ENCODE measurements at regions not wholly inside any gene's neighbourhood (a gene's known extent, or its start where the extent isn't known, plus 50 kb on each side); places are given as distances from the start of the nearest gene placed in this dataset.
"Not testable (repeated sequence)": the region's sequence is repeated elsewhere in the genome, so short reads cannot be mapped to it uniquely, and the experiment has no call there.

DNA sequence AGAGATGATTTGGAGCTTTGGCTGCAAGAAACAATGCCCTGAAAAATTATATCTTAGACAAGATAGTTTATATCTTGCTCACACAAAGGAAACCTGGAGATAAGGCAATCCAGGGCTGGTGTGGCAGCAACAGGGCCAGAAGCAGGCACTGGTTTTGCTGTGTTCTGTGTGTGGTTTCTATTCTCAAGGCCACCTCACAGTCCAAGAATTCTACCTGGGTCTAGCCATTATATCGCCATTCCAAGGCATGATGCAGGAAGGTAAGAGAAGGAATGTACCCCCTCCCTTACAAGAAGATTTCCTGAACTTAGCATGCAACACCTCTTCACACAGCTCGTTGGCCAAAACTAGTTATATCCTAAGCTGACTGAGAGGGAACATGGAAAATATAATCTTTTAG is 74.5 kb upstream of the MEGF10 start:
- no peak overlapping the region for H3K4me3 ChIP-seq
- no peak for DNase-seq
- H3K27me3 ChIP-seq, result no peaks in the 10 kb centered on the region
- H3K36me3 ChIP-seq, result no peaks in the 10 kb centered on the region
- H3K4me1 ChIP-seq, result no peaks in the 10 kb centered on the region
- intact Hi-C loops (cut with DNase I; ENCODE audit: low total_unique reads), result no loop called here
- TF ChIP-seq, protein P1, sequence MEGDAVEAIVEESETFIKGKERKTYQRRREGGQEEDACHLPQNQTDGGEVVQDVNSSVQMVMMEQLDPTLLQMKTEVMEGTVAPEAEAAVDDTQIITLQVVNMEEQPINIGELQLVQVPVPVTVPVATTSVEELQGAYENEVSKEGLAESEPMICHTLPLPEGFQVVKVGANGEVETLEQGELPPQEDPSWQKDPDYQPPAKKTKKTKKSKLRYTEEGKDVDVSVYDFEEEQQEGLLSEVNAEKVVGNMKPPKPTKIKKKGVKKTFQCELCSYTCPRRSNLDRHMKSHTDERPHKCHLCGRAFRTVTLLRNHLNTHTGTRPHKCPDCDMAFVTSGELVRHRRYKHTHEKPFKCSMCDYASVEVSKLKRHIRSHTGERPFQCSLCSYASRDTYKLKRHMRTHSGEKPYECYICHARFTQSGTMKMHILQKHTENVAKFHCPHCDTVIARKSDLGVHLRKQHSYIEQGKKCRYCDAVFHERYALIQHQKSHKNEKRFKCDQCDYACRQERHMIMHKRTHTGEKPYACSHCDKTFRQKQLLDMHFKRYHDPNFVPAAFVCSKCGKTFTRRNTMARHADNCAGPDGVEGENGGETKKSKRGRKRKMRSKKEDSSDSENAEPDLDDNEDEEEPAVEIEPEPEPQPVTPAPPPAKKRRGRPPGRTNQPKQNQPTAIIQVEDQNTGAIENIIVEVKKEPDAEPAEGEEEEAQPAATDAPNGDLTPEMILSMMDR (IDR thresholded peaks at IDR 0.05), result no peak
- H3K9me3 ChIP-seq, result no peaks in the 10 kb centered on the region
- H3K27ac ChIP-seq, result no peak overlapping the region

DNA sequence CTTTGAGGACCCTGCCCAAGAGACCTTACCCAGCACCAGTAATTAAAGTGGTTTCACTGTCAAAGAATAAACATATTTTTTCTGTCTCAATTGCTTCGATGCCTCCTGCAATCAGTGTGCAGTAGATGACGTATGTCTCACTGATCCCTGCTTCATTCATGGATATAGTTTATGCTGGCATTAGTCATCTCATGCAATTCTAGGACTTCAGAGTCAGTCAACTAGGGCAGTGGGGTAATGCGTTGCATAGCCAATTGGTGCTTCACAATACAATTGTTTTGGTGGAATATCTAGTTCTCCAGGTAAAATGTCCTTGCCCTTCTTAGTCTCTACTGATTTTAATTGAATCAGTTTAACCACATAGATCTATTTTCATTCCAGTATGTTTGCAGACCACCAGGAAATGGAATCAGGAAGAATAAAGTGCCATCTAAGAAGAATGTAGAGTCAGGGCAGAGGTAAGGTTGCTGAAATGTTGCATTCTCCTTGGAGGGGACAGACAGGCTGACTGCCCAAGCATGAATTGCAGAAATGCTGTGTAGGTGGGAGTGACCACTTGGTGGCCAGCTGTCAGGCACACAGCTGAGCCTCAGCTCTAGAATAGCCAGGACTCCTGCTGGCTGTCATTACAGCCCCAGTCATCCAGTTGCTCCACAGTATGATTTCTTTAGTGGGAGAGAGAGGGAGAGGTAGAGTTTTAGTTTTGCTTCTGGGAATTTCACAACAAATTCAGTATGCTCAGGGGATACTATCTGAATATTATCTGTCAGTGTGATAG is 73.5 kb upstream of the MEGF10 start:
- TF ChIP-seq, protein P1 (IDR thresholded peaks at IDR 0.05), result no peak
- Histone ChIP-seq H3K4me1 (no peaks in the 10 kb centered on the region), H3K27ac (no peak overlapping the region), H3K9me3 (no peaks in the 10 kb centered on the region), H3K27me3 (no peaks in the 10 kb centered on the region), H3K4me3 (no peak overlapping the region), H3K36me3 (no peaks in the 10 kb centered on the region)
- DNase-seq, result no peak
- intact Hi-C loops (cut with DNase I; ENCODE audit: low total_unique reads), result no loop called here

DNA sequence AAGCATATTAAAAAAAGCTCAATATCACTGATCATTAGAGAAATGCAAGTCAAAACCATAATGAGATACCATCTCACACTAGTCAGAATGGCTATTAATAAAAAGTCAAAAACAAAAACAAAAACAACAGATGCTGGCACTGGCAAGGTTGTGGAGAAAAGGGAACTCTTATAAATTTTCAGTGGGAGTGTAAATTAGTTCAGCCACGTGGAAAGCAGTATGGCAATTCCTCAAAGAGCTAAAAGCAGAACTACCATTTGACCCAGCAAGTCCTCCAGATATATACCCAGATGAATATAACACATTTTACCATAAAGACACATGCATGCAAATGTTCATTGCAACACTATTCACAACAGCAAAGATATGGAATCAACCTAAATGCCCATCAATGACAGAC is 68.7 kb upstream of the MEGF10 start:
- DNase-seq; H3K9me3 ChIP-seq; H3K27me3 ChIP-seq; H3K4me3 ChIP-seq; H3K36me3 ChIP-seq; H3K27ac ChIP-seq; intact Hi-C loops (cut with DNase I; ENCODE audit: low total_unique reads); H3K4me1 ChIP-seq: not testable (repeated sequence)

DNA sequence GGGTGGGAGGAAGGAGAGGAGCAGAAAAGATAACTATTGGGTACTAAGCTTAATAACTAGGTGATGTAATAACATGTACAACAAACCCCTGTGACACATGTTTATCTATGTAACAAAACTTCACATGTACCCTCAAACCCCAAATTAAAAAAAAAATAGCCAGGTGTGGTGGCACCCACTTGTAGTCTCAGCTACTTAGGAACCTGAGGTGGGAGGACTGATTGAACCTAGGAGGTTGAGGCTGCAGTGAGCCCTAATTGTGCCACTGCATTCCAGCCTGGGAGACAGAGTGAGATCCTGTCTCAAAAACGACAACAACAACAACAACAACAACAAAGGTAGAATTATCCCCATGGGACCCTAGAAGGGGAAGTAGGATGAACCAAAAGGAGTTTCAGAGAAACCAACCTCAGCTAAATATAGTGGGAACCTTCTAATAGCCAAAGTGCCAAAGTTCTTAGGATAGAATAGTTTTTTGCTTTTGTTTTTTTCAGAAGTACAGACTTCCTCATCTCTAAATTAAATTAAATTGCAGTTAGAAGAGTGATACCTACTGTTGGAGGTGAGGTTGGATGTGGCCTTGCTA is 67.9 kb upstream of the MEGF10 start:
- intact Hi-C loops (cut with DNase I; ENCODE audit: low total_unique reads); H3K4me1 ChIP-seq; H3K4me3 ChIP-seq; H3K27me3 ChIP-seq; DNase-seq; H3K9me3 ChIP-seq; H3K27ac ChIP-seq; H3K36me3 ChIP-seq: not testable (repeated sequence)

DNA sequence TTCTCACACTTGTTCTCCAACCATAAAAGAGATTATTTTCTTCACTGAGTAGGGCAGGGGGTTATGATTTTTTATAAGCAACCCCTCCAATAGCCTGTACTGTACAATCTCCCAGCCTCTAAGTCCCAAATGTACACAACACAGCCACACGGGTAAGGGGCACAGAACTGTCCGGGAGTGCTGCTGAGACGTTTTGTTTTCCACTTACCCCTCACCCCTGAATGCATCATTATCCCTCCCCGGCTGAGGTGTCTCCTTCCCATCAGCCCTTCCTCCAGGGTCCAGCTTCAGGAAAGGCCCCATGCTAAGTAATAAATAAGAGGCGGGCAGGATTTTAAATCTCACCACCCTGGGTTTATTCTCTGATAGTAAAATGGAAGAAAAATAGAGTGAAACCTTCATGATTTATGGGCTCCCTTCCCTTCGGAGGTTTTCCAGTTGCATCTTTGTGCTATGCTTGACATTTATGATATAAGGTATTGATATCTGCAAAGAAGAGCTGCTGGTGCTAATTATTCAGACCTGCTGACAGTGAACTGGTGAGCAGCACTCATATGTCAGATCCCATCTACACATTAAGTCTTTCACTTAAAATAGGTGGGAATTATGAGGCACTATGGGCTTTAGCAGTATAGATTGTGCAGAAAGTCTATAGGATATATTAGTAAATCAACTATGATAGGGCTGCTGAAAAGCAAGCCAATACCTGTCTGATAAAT is 67.2 kb upstream of the MEGF10 start:
- Histone ChIP-seq H3K4me3 (no peak overlapping the region), H3K9me3 (no peaks in the 10 kb centered on the region), H3K36me3 (no peaks in the 10 kb centered on the region), H3K27me3 (no peaks in the 10 kb centered on the region), H3K27ac (no peak overlapping the region), H3K4me1 (no peaks in the 10 kb centered on the region)
- intact Hi-C loops (cut with DNase I; ENCODE audit: low total_unique reads), result no loop called here
- TF ChIP-seq, protein P1 (IDR thresholded peaks at IDR 0.05), result no peak
- no peak for DNase-seq

DNA sequence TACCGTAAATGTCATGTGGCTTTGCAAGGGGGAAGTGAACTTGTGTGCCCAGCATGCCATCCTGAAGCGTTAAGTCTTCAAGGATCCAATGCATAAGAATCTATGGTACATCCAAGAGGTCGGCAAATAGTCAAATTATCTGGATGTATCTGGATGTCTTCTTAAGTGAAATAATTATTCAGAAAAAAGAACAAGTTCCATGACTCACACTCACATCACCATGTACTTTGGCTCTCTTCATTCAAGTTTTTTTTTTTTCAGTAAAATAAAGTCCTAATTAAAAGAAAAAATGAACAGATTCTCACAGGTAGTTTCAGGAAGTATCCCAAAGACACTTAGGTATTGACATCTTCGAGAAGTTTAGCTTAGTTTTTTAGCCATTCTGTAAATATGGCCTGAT is 62.7 kb upstream of the MEGF10 start:
- no peaks in the 10 kb centered on the region for H3K27me3 ChIP-seq
- intact Hi-C loops (cut with DNase I; ENCODE audit: low total_unique reads), result no loop called here
- no peak overlapping the region for H3K4me3 ChIP-seq
- H3K4me1 ChIP-seq, result peaks cover 0 to 14% (median 5%) of the 10 kb centered on the region in 4 donors
- TF ChIP-seq, protein P1 (IDR thresholded peaks at IDR 0.05), result no peak
- H3K27ac ChIP-seq, result no peak overlapping the region
- H3K36me3 ChIP-seq, result no peaks in the 10 kb centered on the region
- no peak for DNase-seq
- H3K9me3 ChIP-seq, result no peaks in the 10 kb centered on the region
